ENCODE measurements at regions not wholly inside any gene's neighbourhood (a gene's known extent, or its start where the extent isn't known, plus 50 kb on each side); places are given as distances from the start of the nearest gene placed in this dataset.
"Not testable (repeated sequence)": the region's sequence is repeated elsewhere in the genome, so short reads cannot be mapped to it uniquely, and the experiment has no call there.

GRCh38 chr10:62585211-62585775 is 211.1 kb downstream of the ZNF365 start:
- DNase-seq (ENCODE audit: low read depth), result no peak

DNA sequence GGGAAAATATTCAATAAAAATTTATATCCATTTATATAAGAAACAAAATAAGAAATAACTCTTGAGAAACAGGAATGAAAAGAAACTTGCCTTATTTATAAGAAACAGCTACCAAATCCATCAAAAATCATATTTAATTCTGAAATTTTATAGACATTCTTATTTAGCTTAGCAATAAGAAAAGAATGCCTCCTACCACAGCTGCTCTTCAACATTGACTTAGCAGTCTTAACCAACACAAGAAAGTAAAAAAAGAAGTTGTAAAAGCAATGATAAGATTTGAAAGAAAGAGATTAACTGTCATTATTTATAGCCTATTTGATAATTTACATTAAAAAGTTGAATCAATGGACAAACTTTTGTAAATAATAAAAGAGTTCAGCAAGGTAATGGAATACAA is 212.8 kb downstream of the ZNF365 start:
- DNase-seq (ENCODE audit: low read depth), result no peak

DNA sequence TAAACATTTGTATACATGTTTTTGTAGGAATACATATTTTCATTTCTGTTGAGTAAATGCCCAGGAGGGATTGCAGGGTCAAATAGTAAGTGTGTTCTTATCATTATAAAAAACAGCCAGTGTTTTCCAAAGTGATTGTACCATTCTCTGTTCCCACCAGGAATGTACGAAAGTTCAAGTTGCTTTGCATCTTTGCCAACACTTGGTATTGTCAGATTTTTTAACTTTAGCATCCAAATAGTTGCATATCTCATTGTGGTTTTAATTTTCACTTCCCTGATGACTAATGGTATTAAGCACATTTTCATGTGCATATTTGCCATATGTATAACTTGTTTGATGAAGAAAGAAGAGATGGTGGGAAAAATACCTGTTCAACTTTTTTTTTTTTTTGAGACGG is 213.9 kb downstream of the ZNF365 start:
- no peak for DNase-seq (ENCODE audit: low read depth)

DNA sequence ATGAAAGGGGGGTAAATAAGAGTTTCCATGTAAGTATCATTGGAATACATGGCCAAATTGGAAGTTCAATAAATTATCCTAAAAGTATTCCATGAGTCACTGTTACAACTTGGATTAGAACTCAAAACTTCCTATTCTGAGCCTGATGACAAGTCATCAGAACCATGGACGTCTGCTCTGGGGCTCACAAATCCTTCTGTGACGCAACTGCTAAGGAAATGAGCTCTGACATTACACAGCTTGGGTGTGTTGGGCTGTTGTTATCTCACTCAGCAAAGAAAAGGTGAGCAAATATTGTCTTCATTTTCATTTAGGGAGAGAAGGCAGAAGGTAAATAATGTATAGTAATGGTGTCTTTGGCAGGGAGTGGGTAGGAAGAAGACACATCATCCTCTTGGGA is 214.8 kb upstream of the ADO start:
- DNase-seq (ENCODE audit: low read depth), result no peak

- DNase-seq (ENCODE audit: low read depth), result no peak
These were observed 214.2 kb upstream of the ADO start for GRCh38 chr10:62590306-62590705.

GRCh38 chr10:62594093-62594520 is 210.4 kb upstream of the ADO start:
- DNase-seq (ENCODE audit: low read depth), result peak; percentile 78

DNA sequence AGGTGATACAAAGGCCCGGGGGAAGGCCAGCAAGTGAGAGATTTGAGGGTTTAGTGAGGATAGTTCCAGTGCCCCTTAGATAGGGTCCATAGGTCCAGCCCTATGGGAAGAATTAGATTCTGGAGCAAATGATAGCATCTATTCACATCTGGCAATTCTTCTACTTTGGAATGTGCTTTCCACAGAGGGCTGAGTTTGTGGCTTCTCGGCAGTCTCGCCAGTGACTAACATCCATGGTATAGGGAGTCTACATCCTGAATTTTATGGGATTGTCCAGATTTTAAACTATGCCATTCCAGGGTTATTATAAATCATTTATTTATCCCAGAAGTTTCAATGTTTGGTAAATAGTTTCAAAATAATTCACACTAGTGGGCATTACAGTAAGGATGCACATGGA is 207.3 kb upstream of the ADO start:
- no peak for DNase-seq (ENCODE audit: low read depth)

GRCh38 chr10:62599161-62599560 is 205.4 kb upstream of the ADO start:
- no peak for DNase-seq (ENCODE audit: low read depth)

- DNase-seq (ENCODE audit: low read depth), result not testable (repeated sequence)
These were observed 198.0 kb upstream of the ADO start for GRCh38 chr10:62606551-62606950.

- DNase-seq (ENCODE audit: low read depth), result not testable (repeated sequence)
These were observed 196.2 kb upstream of the ADO start for GRCh38 chr10:62608189-62608875.

DNA sequence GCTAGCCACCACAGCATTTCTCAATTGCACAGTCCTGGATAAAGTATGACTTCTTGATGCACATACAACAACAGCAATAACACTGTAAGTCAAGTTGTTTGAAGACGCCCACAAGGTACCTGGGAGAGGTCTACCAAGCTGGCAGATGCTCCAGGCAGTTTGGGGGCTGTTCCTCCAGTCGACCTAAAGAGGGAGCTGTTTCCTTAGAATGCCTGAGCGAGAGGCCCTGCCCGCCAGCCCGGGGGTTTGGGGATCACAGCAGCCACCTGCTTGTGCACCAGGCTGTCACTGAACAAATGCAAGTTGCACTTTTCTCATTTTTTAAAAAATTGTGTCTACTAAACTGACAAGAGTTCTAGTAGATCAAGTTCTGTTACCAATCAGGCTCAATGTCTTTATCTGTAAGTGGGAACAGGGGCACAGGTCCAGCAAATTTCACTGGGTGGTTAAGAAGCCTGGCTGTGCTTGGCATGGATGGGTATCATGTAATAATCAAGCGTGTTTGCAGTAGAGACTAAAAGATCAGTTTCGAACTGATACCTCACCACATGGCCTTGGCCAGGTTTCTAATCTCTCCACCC is 193.8 kb upstream of the ADO start:
- DNase-seq (ENCODE audit: low read depth), result peak; percentile 79

DNA sequence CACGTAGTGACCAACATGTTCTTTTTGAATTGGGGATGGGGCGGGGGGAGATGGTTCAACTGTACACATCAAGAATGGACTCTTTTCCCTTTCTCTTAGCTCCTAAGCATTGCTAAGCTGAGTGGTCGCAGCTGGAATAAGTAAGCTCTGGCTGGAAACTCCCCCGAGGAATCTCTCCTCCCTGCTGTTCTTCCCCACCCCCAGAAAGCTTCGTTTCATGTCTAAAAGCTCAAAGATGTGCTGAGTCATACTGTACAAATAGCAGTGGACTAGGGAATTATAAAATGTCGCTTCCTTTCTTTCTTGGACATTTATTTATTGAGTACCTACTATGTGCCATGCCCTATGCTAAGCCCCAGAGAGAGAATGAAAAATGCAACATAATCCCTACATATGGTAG is 191.1 kb upstream of the ADO start:
- peak; percentile 45 for DNase-seq (ENCODE audit: low read depth)

- no peak for DNase-seq (ENCODE audit: low read depth)
These were observed 190.7 kb upstream of the ADO start for GRCh38 chr10:62613859-62614258.

GRCh38 chr10:62614389-62615157 is 189.9 kb upstream of the ADO start:
- DNase-seq (ENCODE audit: low read depth), result peak; percentile 94

- no peak for DNase-seq (ENCODE audit: low read depth)
These were observed 187.5 kb upstream of the ADO start for GRCh38 chr10:62616885-62617590.

GRCh38 chr10:62617652-62618051 is 186.9 kb upstream of the ADO start:
- DNase-seq (ENCODE audit: low read depth), result peak; percentile 90

GRCh38 chr10:62618054-62618453 is 186.5 kb upstream of the ADO start:
- no peak for DNase-seq (ENCODE audit: low read depth)

DNA sequence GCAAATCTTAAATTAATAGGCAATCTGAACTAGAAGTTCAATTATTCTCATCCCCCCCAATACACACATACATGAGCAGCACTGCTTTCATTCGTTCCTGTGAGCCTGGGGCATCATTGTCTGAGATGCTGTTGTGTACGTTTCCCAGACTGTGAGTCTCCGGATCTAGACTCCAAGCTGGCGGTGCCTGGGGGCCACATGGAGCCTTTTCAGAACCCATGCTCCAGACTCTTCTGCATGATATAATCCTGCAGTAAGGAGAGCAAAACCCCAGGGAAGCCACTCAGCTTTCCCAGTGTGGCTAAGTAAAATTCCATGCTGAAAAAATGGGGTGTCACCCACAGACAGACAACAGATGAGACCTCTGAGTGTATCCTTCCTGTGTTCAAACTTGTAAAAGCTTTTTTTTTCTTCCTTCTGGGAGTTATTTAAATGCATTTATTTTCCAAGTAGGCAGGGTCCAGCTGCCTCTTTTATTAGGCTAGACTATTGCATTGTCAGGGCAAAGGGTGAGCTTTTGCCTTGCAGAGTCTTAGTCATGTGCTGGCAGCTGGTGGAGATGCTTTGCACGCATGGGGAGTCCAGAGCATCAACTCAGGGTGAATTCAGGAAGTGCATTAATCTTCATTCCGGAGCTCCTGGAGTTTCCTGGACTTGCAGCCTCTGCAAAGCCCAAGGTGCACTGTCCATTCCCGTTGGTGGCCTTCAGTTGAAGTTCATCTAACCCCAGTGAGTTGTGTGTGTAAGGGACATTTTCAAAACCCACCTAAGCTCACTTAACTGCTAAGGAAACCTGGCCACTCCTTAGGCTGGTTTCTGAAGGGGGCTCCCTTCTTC is 185.7 kb upstream of the ADO start:
- DNase-seq (ENCODE audit: low read depth), result peak; percentile 90

GRCh38 chr10:62619413-62619738 is 185.1 kb upstream of the ADO start:
- DNase-seq (ENCODE audit: low read depth), result peak; percentile 33

GRCh38 chr10:62620491-62620890 is 184.0 kb upstream of the ADO start:
- no peak for DNase-seq (ENCODE audit: low read depth)

DNA sequence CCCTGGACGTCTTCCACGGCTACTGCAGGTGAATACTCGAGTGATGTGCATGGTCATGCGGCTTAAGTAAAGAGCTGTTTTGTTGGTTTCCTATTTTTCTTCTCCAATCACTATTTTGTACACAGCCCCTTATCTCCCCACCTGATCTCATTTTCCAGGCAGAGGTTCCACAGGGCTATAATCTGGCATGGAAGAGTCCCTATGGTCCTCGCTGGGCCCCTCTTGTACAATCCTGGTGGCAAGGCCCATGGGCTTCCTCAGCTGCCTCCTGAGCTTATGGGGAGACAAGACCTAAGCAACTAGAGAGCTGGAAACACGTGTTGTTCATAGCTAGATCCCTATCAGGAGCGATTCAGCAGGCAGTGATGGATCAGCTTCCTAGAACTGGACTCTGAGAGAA is 181.3 kb upstream of the ADO start:
- DNase-seq (ENCODE audit: low read depth), result no peak
